ENCODE measurements at regions not wholly inside any gene's neighbourhood (a gene's known extent, or its start where the extent isn't known, plus 50 kb on each side); places are given as distances from the start of the nearest gene placed in this dataset.
A peak's percentile ranks its signal among the peaks of the same experiment; 100 is the strongest.

DNA sequence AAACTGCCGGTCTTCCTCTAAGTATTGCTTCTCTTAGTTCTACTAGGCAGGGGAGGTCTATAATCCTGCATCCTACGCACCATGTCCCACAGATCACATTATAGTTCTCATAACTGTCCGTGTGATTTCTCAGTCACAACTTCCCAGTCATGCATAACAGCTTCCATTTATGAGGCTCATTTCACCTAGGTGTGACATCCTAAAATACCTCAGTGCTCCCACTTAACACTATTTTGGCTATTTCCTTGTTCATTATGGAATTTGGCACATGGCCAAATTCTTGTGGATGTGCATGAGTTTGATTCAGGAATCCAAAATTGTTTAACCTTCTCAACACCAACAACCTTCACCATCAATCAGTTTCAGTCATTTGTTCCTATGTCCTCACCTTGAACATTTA is 989.9 kb downstream of the OLFM4 start (continued):
- TF ChIP-seq, protein P1, sequence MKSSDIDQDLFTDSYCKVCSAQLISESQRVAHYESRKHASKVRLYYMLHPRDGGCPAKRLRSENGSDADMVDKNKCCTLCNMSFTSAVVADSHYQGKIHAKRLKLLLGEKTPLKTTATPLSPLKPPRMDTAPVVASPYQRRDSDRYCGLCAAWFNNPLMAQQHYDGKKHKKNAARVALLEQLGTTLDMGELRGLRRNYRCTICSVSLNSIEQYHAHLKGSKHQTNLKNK (CRISPR knock-in tag; IDR thresholded peaks at IDR 0.05), result no peak

DNA sequence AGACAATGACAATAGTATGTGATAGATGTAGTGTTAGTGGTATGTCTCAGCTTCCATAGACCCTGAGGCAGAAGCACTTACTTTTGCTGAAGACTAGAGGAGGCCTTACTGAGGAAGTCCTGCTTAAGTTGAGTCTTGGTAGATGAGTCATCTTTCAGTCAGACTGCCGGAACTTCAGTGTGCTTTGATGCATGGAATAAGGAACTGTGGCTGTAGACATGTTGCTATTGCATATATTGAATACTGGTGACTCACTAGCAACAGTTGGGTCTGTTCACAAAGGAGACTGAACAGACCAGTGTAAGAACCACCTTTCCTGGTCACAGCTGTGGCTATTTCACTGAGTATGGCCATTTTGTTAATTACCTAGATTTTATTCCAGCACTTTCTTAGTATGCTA is 1000.6 kb downstream of the OLFM4 start:
- TF ChIP-seq, protein P2, sequence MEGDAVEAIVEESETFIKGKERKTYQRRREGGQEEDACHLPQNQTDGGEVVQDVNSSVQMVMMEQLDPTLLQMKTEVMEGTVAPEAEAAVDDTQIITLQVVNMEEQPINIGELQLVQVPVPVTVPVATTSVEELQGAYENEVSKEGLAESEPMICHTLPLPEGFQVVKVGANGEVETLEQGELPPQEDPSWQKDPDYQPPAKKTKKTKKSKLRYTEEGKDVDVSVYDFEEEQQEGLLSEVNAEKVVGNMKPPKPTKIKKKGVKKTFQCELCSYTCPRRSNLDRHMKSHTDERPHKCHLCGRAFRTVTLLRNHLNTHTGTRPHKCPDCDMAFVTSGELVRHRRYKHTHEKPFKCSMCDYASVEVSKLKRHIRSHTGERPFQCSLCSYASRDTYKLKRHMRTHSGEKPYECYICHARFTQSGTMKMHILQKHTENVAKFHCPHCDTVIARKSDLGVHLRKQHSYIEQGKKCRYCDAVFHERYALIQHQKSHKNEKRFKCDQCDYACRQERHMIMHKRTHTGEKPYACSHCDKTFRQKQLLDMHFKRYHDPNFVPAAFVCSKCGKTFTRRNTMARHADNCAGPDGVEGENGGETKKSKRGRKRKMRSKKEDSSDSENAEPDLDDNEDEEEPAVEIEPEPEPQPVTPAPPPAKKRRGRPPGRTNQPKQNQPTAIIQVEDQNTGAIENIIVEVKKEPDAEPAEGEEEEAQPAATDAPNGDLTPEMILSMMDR (IDR thresholded peaks at IDR 0.05), result no peak
- TF ChIP-seq ZNF416 (CRISPR knock-in tag; IDR thresholded peaks at IDR 0.05) (no peak), CREB1 (CRISPR knock-in tag; IDR thresholded peaks at IDR 0.05) (no peak), NFE2L1 (CRISPR knock-in tag; IDR thresholded peaks at IDR 0.05) (no peak), ZNF671 (CRISPR knock-in tag; IDR thresholded peaks at IDR 0.05) (no peak), KAT7 (CRISPR knock-in tag; IDR thresholded peaks at IDR 0.05; ENCODE audit: borderline replicate concordance) (no peak), ESRRA (CRISPR knock-in tag; IDR thresholded peaks at IDR 0.05; ENCODE audit: borderline replicate concordance) (no peak)
- TF ChIP-seq, protein P3, sequence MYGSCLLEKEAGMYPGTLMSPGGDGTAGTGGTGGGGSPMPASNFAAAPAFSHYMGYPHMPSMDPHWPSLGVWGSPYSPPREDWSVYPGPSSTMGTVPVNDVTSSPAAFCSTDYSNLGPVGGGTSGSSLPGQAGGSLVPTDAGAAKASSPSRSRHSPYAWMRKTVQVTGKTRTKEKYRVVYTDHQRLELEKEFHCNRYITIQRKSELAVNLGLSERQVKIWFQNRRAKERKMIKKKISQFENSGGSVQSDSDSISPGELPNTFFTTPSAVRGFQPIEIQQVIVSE (CRISPR knock-in tag; IDR thresholded peaks at IDR 0.05; ENCODE audit: borderline replicate concordance), result no peak
- TF ChIP-seq, protein P4, sequence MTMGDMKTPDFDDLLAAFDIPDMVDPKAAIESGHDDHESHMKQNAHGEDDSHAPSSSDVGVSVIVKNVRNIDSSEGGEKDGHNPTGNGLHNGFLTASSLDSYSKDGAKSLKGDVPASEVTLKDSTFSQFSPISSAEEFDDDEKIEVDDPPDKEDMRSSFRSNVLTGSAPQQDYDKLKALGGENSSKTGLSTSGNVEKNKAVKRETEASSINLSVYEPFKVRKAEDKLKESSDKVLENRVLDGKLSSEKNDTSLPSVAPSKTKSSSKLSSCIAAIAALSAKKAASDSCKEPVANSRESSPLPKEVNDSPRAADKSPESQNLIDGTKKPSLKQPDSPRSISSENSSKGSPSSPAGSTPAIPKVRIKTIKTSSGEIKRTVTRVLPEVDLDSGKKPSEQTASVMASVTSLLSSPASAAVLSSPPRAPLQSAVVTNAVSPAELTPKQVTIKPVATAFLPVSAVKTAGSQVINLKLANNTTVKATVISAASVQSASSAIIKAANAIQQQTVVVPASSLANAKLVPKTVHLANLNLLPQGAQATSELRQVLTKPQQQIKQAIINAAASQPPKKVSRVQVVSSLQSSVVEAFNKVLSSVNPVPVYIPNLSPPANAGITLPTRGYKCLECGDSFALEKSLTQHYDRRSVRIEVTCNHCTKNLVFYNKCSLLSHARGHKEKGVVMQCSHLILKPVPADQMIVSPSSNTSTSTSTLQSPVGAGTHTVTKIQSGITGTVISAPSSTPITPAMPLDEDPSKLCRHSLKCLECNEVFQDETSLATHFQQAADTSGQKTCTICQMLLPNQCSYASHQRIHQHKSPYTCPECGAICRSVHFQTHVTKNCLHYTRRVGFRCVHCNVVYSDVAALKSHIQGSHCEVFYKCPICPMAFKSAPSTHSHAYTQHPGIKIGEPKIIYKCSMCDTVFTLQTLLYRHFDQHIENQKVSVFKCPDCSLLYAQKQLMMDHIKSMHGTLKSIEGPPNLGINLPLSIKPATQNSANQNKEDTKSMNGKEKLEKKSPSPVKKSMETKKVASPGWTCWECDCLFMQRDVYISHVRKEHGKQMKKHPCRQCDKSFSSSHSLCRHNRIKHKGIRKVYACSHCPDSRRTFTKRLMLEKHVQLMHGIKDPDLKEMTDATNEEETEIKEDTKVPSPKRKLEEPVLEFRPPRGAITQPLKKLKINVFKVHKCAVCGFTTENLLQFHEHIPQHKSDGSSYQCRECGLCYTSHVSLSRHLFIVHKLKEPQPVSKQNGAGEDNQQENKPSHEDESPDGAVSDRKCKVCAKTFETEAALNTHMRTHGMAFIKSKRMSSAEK (CRISPR knock-in tag; IDR thresholded peaks at IDR 0.05; ENCODE audit: borderline replicate concordance), result no peak
- TF ChIP-seq, protein P5, sequence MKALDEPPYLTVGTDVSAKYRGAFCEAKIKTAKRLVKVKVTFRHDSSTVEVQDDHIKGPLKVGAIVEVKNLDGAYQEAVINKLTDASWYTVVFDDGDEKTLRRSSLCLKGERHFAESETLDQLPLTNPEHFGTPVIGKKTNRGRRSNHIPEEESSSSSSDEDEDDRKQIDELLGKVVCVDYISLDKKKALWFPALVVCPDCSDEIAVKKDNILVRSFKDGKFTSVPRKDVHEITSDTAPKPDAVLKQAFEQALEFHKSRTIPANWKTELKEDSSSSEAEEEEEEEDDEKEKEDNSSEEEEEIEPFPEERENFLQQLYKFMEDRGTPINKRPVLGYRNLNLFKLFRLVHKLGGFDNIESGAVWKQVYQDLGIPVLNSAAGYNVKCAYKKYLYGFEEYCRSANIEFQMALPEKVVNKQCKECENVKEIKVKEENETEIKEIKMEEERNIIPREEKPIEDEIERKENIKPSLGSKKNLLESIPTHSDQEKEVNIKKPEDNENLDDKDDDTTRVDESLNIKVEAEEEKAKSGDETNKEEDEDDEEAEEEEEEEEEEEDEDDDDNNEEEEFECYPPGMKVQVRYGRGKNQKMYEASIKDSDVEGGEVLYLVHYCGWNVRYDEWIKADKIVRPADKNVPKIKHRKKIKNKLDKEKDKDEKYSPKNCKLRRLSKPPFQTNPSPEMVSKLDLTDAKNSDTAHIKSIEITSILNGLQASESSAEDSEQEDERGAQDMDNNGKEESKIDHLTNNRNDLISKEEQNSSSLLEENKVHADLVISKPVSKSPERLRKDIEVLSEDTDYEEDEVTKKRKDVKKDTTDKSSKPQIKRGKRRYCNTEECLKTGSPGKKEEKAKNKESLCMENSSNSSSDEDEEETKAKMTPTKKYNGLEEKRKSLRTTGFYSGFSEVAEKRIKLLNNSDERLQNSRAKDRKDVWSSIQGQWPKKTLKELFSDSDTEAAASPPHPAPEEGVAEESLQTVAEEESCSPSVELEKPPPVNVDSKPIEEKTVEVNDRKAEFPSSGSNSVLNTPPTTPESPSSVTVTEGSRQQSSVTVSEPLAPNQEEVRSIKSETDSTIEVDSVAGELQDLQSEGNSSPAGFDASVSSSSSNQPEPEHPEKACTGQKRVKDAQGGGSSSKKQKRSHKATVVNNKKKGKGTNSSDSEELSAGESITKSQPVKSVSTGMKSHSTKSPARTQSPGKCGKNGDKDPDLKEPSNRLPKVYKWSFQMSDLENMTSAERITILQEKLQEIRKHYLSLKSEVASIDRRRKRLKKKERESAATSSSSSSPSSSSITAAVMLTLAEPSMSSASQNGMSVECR (CRISPR knock-in tag; IDR thresholded peaks at IDR 0.05; ENCODE audit: borderline replicate concordance), result no peak
- TF ChIP-seq, protein P6, sequence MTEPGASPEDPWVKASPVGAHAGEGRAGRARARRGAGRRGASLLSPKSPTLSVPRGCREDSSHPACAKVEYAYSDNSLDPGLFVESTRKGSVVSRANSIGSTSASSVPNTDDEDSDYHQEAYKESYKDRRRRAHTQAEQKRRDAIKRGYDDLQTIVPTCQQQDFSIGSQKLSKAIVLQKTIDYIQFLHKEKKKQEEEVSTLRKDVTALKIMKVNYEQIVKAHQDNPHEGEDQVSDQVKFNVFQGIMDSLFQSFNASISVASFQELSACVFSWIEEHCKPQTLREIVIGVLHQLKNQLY (CRISPR knock-in tag; IDR thresholded peaks at IDR 0.05), result no peak
- TF ChIP-seq, protein P7, sequence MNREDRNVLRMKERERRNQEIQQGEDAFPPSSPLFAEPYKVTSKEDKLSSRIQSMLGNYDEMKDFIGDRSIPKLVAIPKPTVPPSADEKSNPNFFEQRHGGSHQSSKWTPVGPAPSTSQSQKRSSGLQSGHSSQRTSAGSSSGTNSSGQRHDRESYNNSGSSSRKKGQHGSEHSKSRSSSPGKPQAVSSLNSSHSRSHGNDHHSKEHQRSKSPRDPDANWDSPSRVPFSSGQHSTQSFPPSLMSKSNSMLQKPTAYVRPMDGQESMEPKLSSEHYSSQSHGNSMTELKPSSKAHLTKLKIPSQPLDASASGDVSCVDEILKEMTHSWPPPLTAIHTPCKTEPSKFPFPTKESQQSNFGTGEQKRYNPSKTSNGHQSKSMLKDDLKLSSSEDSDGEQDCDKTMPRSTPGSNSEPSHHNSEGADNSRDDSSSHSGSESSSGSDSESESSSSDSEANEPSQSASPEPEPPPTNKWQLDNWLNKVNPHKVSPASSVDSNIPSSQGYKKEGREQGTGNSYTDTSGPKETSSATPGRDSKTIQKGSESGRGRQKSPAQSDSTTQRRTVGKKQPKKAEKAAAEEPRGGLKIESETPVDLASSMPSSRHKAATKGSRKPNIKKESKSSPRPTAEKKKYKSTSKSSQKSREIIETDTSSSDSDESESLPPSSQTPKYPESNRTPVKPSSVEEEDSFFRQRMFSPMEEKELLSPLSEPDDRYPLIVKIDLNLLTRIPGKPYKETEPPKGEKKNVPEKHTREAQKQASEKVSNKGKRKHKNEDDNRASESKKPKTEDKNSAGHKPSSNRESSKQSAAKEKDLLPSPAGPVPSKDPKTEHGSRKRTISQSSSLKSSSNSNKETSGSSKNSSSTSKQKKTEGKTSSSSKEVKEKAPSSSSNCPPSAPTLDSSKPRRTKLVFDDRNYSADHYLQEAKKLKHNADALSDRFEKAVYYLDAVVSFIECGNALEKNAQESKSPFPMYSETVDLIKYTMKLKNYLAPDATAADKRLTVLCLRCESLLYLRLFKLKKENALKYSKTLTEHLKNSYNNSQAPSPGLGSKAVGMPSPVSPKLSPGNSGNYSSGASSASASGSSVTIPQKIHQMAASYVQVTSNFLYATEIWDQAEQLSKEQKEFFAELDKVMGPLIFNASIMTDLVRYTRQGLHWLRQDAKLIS (CRISPR knock-in tag; IDR thresholded peaks at IDR 0.05; ENCODE audit: borderline replicate concordance), result no peak
- TF ChIP-seq, protein P8, sequence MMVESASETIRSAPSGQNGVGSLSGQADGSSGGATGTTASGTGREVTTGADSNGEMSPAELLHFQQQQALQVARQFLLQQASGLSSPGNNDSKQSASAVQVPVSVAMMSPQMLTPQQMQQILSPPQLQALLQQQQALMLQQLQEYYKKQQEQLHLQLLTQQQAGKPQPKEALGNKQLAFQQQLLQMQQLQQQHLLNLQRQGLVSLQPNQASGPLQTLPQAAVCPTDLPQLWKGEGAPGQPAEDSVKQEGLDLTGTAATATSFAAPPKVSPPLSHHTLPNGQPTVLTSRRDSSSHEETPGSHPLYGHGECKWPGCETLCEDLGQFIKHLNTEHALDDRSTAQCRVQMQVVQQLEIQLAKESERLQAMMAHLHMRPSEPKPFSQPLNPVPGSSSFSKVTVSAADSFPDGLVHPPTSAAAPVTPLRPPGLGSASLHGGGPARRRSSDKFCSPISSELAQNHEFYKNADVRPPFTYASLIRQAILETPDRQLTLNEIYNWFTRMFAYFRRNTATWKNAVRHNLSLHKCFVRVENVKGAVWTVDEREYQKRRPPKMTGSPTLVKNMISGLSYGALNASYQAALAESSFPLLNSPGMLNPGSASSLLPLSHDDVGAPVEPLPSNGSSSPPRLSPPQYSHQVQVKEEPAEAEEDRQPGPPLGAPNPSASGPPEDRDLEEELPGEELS (CRISPR knock-in tag; IDR thresholded peaks at IDR 0.05), result no peak
- TF ChIP-seq, protein P9, sequence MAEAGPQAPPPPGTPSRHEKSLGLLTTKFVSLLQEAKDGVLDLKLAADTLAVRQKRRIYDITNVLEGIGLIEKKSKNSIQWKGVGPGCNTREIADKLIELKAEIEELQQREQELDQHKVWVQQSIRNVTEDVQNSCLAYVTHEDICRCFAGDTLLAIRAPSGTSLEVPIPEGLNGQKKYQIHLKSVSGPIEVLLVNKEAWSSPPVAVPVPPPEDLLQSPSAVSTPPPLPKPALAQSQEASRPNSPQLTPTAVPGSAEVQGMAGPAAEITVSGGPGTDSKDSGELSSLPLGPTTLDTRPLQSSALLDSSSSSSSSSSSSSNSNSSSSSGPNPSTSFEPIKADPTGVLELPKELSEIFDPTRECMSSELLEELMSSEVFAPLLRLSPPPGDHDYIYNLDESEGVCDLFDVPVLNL (CRISPR knock-in tag; IDR thresholded peaks at IDR 0.05; ENCODE audit: borderline replicate concordance, low read depth), result no peak
- peaks cover 8% of the 10 kb centered on the region for H3K4me1 Mint-ChIP-seq
- no peak for DNase-seq (ENCODE audit: low spot score)
- H3K36me3 Mint-ChIP-seq, result peaks cover 32% of the 10 kb centered on the region
- peaks cover 45% of the 10 kb centered on the region for H3K9me3 Mint-ChIP-seq
- peak; percentile 38; the same call in 1 of the 2 replicates for ATAC-seq
- H3K27me3 Mint-ChIP-seq (ENCODE audit: low read depth), result no peaks in the 10 kb centered on the region
- H3K4me3 Mint-ChIP-seq, result no peak overlapping the region
- CTCF ChIA-PET, result interaction anchor here (1.3 kb wide), 1 partner anchor 247 kb away, joined by 4 read pairs; no protein-coding TSS in a partner anchor
- no peak overlapping the region for H3K27ac Mint-ChIP-seq
- POLR2A ChIA-PET, result no interaction called here
